H1 (cell line): ENCODE measurements at regions not wholly inside any gene's neighbourhood (a gene's known extent, or its start where the extent isn't known, plus 50 kb on each side); places are given as distances from the start of the nearest gene placed in this dataset.

Source experiments
- CTCF ChIA-PET: fragments of 300-600 bp; sonication (Branson Sonifier 250); formaldehyde crosslinking; loops from one replicate; lab custom pipeline; 2021; ENCODE audit not compliant: partially characterized antibody; lab: Charles Lee
- POLR2A ChIA-PET: fragments of 300-600 bp; sonication (Branson Sonifier 250); formaldehyde crosslinking; loops from one replicate; lab custom pipeline; 2021; ENCODE audit warnings: inconsistent platforms; ENCODE audit not compliant: partially characterized antibody; lab: Charles Lee
- DNase-seq, 2 experiments: peaks; one replicate each; pipeline versions ENCODE4 v3.0.0 to v3.0.0-alpha.2; 2010 to 2022; ENCODE audit warnings: low spot score in 2 of 2, low read depth in 1 of 2, mixed read lengths in 1 of 2
- FAIRE-seq: peaks from 2 replicates; lab custom pipeline; 2011; peaks lifted over from hg19 to GRCh38; lab: Jason Lieb, UNC
- H2AFZ ChIP-seq: 2 replicates; pipeline ENCODE4 v1.8.1; 2012; ENCODE audit warnings: low read length, inconsistent platforms
- H2AK5ac ChIP-seq: 2 replicates; pipeline ENCODE4 v1.6.1; 2013; ENCODE audit warnings: low read depth, low read length
- H2BK120ac ChIP-seq: replicated peaks from 2 replicates; pipeline ENCODE3; 2013; ENCODE audit warnings: low read depth, low read length, inconsistent platforms
- H2BK12ac ChIP-seq: 2 replicates; pipeline ENCODE4 v1.6.1; 2013; ENCODE audit warnings: low read depth, low read length
- H2BK15ac ChIP-seq: 2 replicates; pipeline ENCODE4 v1.6.1; 2013; ENCODE audit warnings: low read length
- H2BK20ac ChIP-seq: 2 replicates; pipeline ENCODE4 v1.6.1; 2013; ENCODE audit warnings: low read length
- H2BK5ac ChIP-seq: 2 replicates; pipeline ENCODE4 v1.6.1; 2013; ENCODE audit warnings: low read depth, low read length
- H3K14ac ChIP-seq: 2 replicates; pipeline ENCODE4 v1.6.1; 2013; ENCODE audit warnings: inconsistent platforms; ENCODE audit not compliant: insufficient read length
- H3K18ac ChIP-seq: 2 replicates; pipeline ENCODE4 v1.6.1; 2013; ENCODE audit warnings: low read length; ENCODE audit errors: extremely low read depth
- H3K23ac ChIP-seq: 2 replicates; pipeline ENCODE4 v1.6.1; 2013; ENCODE audit warnings: inconsistent platforms; ENCODE audit not compliant: insufficient read length
- H3K23me2 ChIP-seq: 2 replicates; pipeline ENCODE4 v1.6.1; 2013; ENCODE audit warnings: low read depth, low read length
- H3K27ac ChIP-seq: 2 replicates; pipeline ENCODE4 v1.6.1; 2011; ENCODE audit warnings: low read depth, low read length, inconsistent platforms
- H3K27me3 ChIP-seq, 4 experiments: replicated peaks in 1 of 4; 1 replicate in 1 of 4; 2 replicates in 3 of 4; pipeline versions ENCODE4 v1.6.1 to v1.8.1; 2011 to 2013; ENCODE audit warnings: low read length in 3 of 4, mild to moderate bottlenecking in 3 of 4, inconsistent platforms in 2 of 4, mixed read lengths in 2 of 4, moderate library complexity in 1 of 4; ENCODE audit not compliant: control insufficient read depth in 3 of 4, insufficient read depth in 3 of 4; ENCODE audit errors: extremely low read depth in 1 of 4
- H3K36me3 ChIP-seq, 4 experiments: 2 replicates each; pipeline versions ENCODE4 v1.6.1 to v1.8.1; 2011 to 2013; ENCODE audit warnings: mild to moderate bottlenecking in 4 of 4, low read length in 3 of 4, moderate library complexity in 2 of 4, control low read depth in 1 of 4, inconsistent platforms in 1 of 4; ENCODE audit not compliant: insufficient read depth in 4 of 4, control insufficient read depth in 2 of 4
- H3K4ac ChIP-seq: replicated peaks from 2 replicates; pipeline ENCODE3; 2013; ENCODE audit warnings: low read length, low read depth, mixed read lengths, inconsistent platforms; ENCODE audit not compliant: insufficient read length
- H3K4me1 ChIP-seq, 4 experiments: replicated peaks in 1 of 4; 1 replicate in 1 of 4; 2 replicates in 3 of 4; pipeline versions ENCODE4 v1.6.1 to v1.8.1; 2011 to 2013; ENCODE audit warnings: low read length in 3 of 4, inconsistent platforms in 2 of 4, mixed read lengths in 1 of 4; ENCODE audit not compliant: insufficient read depth in 4 of 4, control insufficient read depth in 3 of 4
- H3K4me2 ChIP-seq, 2 experiments: 2 replicates each; pipeline versions ENCODE4 v1.6.1 to v1.8.1; 2011 to 2013; ENCODE audit warnings: low read depth in 2 of 2, low read length in 2 of 2, control low read depth in 1 of 2, inconsistent platforms in 1 of 2, mild to moderate bottlenecking in 1 of 2; ENCODE audit not compliant: insufficient read depth in 1 of 2
- H3K4me3 ChIP-seq, 4 experiments: fragments of 200-600, 300-600 bp in 1 of 4; sonication (generic), shearing (Covaris generic), sonication (Bioruptor Twin) in 1 of 4; 2 replicates each; pipeline versions ENCODE4 v1.5.1 to v1.8.1; 2011 to 2016; ENCODE audit warnings: low read length in 4 of 4, low read depth in 3 of 4, control low read depth in 2 of 4, inconsistent platforms in 2 of 4, mild to moderate bottlenecking in 2 of 4, mixed read lengths in 1 of 4, moderate library complexity in 1 of 4; ENCODE audit not compliant: insufficient read depth in 2 of 4; ENCODE audit errors: extremely low read depth in 1 of 4
- H3K56ac ChIP-seq: replicated peaks from 2 replicates; pipeline ENCODE3; 2013; ENCODE audit warnings: low read depth, mild to moderate bottlenecking, mixed read lengths, low read length, inconsistent platforms; ENCODE audit not compliant: insufficient read length
- H3K79me1 ChIP-seq: 2 replicates; pipeline ENCODE4 v1.6.1; 2013; ENCODE audit warnings: low read depth, low read length, control low read depth
- H3K79me2 ChIP-seq, 2 experiments: 2 replicates each; pipeline versions ENCODE4 v1.6.1 to v1.8.1; 2012 to 2013; ENCODE audit warnings: low read length in 2 of 2, mild to moderate bottlenecking in 2 of 2, inconsistent platforms in 1 of 2; ENCODE audit not compliant: insufficient read depth in 2 of 2, control insufficient read depth in 1 of 2
- H3K9ac ChIP-seq, 4 experiments: replicated peaks in 1 of 4; 1 replicate in 1 of 4; 2 replicates in 3 of 4; pipeline versions ENCODE4 v1.6.1 to v1.8.1; 2011 to 2013; ENCODE audit warnings: low read depth in 3 of 4, low read length in 3 of 4, control low read depth in 2 of 4, mild to moderate bottlenecking in 2 of 4, moderate library complexity in 2 of 4, inconsistent platforms in 1 of 4; ENCODE audit errors: extremely low read depth in 1 of 4
- H3K9me3 ChIP-seq, 2 experiments: 2 replicates each; pipeline versions ENCODE4 v1.6.1 to v1.8.1; 2012 to 2013; ENCODE audit warnings: mild to moderate bottlenecking in 2 of 2, moderate library complexity in 2 of 2, control low read depth in 1 of 2, inconsistent platforms in 1 of 2, low read depth in 1 of 2, low read length in 1 of 2, mixed read lengths in 1 of 2; ENCODE audit not compliant: insufficient read depth in 2 of 2
- H4K20me1 ChIP-seq, 2 experiments: replicated peaks in 1 of 2; 2 replicates each; pipeline versions ENCODE3 to v1.8.1; 2011 to 2013; ENCODE audit warnings: inconsistent platforms in 2 of 2, low read length in 2 of 2, mild to moderate bottlenecking in 1 of 2; ENCODE audit not compliant: insufficient read depth in 2 of 2, control insufficient read depth in 1 of 2
- H4K5ac ChIP-seq: 2 replicates; pipeline ENCODE4 v1.6.1; 2013; ENCODE audit warnings: low read length, low read depth, mixed read lengths, inconsistent platforms; ENCODE audit not compliant: insufficient read length
- H4K8ac ChIP-seq: 2 replicates; pipeline ENCODE4 v1.8.0; 2013; ENCODE audit warnings: mild to moderate bottlenecking, moderate library complexity, low read length, inconsistent platforms; ENCODE audit not compliant: insufficient read depth; ENCODE audit errors: extremely low read depth
- H4K91ac ChIP-seq: replicated peaks from 2 replicates; pipeline ENCODE3; 2013; ENCODE audit warnings: low read length, mixed read lengths, inconsistent platforms; ENCODE audit not compliant: insufficient read length
- ASH2L ChIP-seq: fragments of 200-600, 300-600 bp; sonication (generic); IDR thresholded peaks from one replicate; pipeline ENCODE4 v1.7.1; 2017; ENCODE audit warnings: low read length
- CBX8 ChIP-seq: fragments of 300-800, 300-1000 bp; sonication (generic); IDR thresholded peaks from 2 replicates; pipeline ENCODE4 v1.7.1; 2016; ENCODE audit warnings: low read depth, low read length, borderline replicate concordance
- EP300 ChIP-seq, 2 experiments: IDR thresholded peaks; 1 replicate in 1 of 2; 2 replicates in 1 of 2; pipeline ENCODE4 v1.6.1; 2011 to 2012; ENCODE audit warnings: low read depth in 2 of 2, low read length in 2 of 2, mild to moderate bottlenecking in 2 of 2, borderline replicate concordance in 1 of 2, inconsistent platforms in 1 of 2, moderate library complexity in 1 of 2
- GTF2F1 ChIP-seq: IDR thresholded peaks from 2 replicates; pipeline ENCODE4 v1.6.1; 2012; ENCODE audit warnings: low read depth, low read length, improper control_type of control experiment, borderline replicate concordance
- RFX5 ChIP-seq: IDR thresholded peaks from 2 replicates; pipeline ENCODE4 v1.6.1; 2011; ENCODE audit warnings: low read depth, low read length, improper control_type of control experiment, borderline replicate concordance
- SP1 ChIP-seq: IDR thresholded peaks from 2 replicates; pipeline ENCODE4 v1.6.1; 2011; ENCODE audit warnings: low read depth, low read length
- SP2 ChIP-seq: IDR thresholded peaks from 2 replicates; pipeline ENCODE4 v1.6.1; 2012; ENCODE audit warnings: mild to moderate bottlenecking, low read length, inconsistent platforms
- SUZ12 ChIP-seq: fragments of 200-600 bp; sonication (generic); IDR thresholded peaks from 2 replicates; pipeline ENCODE4 v1.6.1; 2012; ENCODE audit warnings: mild to moderate bottlenecking, inconsistent platforms, low read length, moderate library complexity, mixed read lengths
- WGBS, 2 experiments: shearing (Covaris generic) in 1 of 2; methylation state at CpG; one replicate each; pipeline versions ENCODE4 v1.1.6 to v1.1.7; 2013 to 2015; ENCODE audit warnings: low lambda C conversion rate in 2 of 2, mixed read lengths in 2 of 2, inconsistent platforms in 1 of 2, low coverage in 1 of 2, missing lambda C conversion rate in 1 of 2; ENCODE audit not compliant: insufficient replicate concordance in 2 of 2, insufficient coverage in 1 of 2, insufficient read length in 1 of 2; ENCODE audit errors: extremely low coverage in 1 of 2, missing lambda C conversion rate in 1 of 2; 5-methylcytosine and 5-hydroxymethylcytosine counted together

GRCh38 chr13:83201506-83201905 is 680.8 kb downstream of the SLITRK1 start:
- Histone ChIP-seq H4K91ac (no peak overlapping the region), H3K23ac (no peak overlapping the region), H2AK5ac (no peak overlapping the region), H3K4me1 (peaks cover 0 to 4% (median 0%) of the 10 kb centered on the region in 4 experiments; a peak in 2 of 7 replicates), H3K18ac (no peak overlapping the region), H3K27me3 (no peaks in the 10 kb centered on the region), H3K9me3 (no peaks in the 10 kb centered on the region), H2BK15ac (no peak overlapping the region), H2BK12ac (no peak overlapping the region), H3K23me2 (no peaks in the 10 kb centered on the region), H3K36me3 (no peaks in the 10 kb centered on the region; a peak in 1 of 8 replicates), H3K79me1 (no peaks in the 10 kb centered on the region), H3K14ac (no peak overlapping the region), H4K5ac (no peak overlapping the region), H2BK5ac (no peak overlapping the region), H3K9ac (no peak overlapping the region), H4K8ac (no peak overlapping the region), H4K20me1 (no peaks in the 10 kb centered on the region), H2BK120ac (no peak overlapping the region), H2AFZ (no peak overlapping the region), H3K4me3 (no peak overlapping the region), H3K79me2 (no peaks in the 10 kb centered on the region), H3K56ac (no peak overlapping the region), H3K4me2 (no peak overlapping the region), H2BK20ac (no peak overlapping the region), H3K4ac (no peak overlapping the region), H3K27ac (no peak overlapping the region)
- DNase-seq = no peak
- no peak for TF ChIP-seq GTF2F1
- no peak for TF ChIP-seq ASH2L
- no peak for TF ChIP-seq SP2
- TF ChIP-seq EP300 (IDR thresholded peaks at IDR 0.05; ENCODE audit: borderline replicate concordance in 1 of 2, low read depth in 2 of 2, low read length in 2 of 2) = no peak
- no peak for TF ChIP-seq SUZ12
- no peak for TF ChIP-seq RFX5
- no peak for TF ChIP-seq CBX8
- TF ChIP-seq SP1 = no peak
- WGBS, 2 experiments = 93% methylated on average over 3 of the region's 3 CpGs; no CpG with 5 or more reads in 1 of the 2 experiments
- POLR2A ChIA-PET = no interaction called here
- no peak for FAIRE-seq
- CTCF ChIA-PET = no interaction called here
